ENCODE measurements at regions not wholly inside any gene's neighbourhood (a gene's known extent, or its start where the extent isn't known, plus 50 kb on each side); places are given as distances from the start of the nearest gene placed in this dataset.

GRCh38 chr18:46372670-46373069 lies 268.5 kb downstream of the HAUS1 start:
- intact Hi-C loops (cut with DNase I): no loop called here
- Histone ChIP-seq H3K27ac (no peak overlapping the region), H3K4me3 (no peak overlapping the region), H3K9me3 (no peaks in the 10 kb centered on the region), H3K4me1 (no peaks in the 10 kb centered on the region), H3K36me3 (no peaks in the 10 kb centered on the region), H3K27me3 (no peaks in the 10 kb centered on the region)
- no peak for DNase-seq (ENCODE audit: extremely low spot score in 2 of 2)
- no peak for TF ChIP-seq CTCF (IDR thresholded peaks at IDR 0.05)
- no peak for TF ChIP-seq POLR2AphosphoS5 (IDR thresholded peaks at IDR 0.05; ENCODE audit: insufficient read depth in 1 of 2, low read depth in 1 of 2)

- H3K36me3 ChIP-seq: no peaks in the 10 kb centered on the region
- no peak for DNase-seq (ENCODE audit: extremely low spot score in 2 of 2)
Observed at GRCh38 chr18:46373131-46373530, 268.9 kb downstream of the HAUS1 start.

GRCh38 chr18:46373791-46374190 lies 269.6 kb downstream of the HAUS1 start:
- no peak overlapping the region for H3K4me3 ChIP-seq
- intact Hi-C loops (cut with DNase I): no loop called here
- no peak overlapping the region for H3K27ac ChIP-seq
- DNase-seq (ENCODE audit: extremely low spot score in 2 of 2): no peak
- H3K36me3 ChIP-seq: no peaks in the 10 kb centered on the region
- no peaks in the 10 kb centered on the region for H3K9me3 ChIP-seq
- H3K27me3 ChIP-seq: no peaks in the 10 kb centered on the region
- TF ChIP-seq POLR2AphosphoS5 (IDR thresholded peaks at IDR 0.05; ENCODE audit: insufficient read depth in 1 of 2, low read depth in 1 of 2): no peak
- TF ChIP-seq POLR2A (IDR thresholded peaks at IDR 0.05): no peak
- no peak for TF ChIP-seq CTCF (IDR thresholded peaks at IDR 0.05)
- H3K4me1 ChIP-seq: no peaks in the 10 kb centered on the region

More at GRCh38 chr18:46373131-46373530, 268.9 kb downstream of the HAUS1 start:
- intact Hi-C loops (cut with DNase I): no loop called here
- no peak overlapping the region for H3K4me3 ChIP-seq
- H3K9me3 ChIP-seq: no peaks in the 10 kb centered on the region
- TF ChIP-seq POLR2AphosphoS5 (IDR thresholded peaks at IDR 0.05; ENCODE audit: insufficient read depth in 1 of 2, low read depth in 1 of 2): no peak
- TF ChIP-seq CTCF (IDR thresholded peaks at IDR 0.05): no peak
- TF ChIP-seq POLR2A (IDR thresholded peaks at IDR 0.05): no peak
- H3K27me3 ChIP-seq: no peaks in the 10 kb centered on the region
- no peaks in the 10 kb centered on the region for H3K4me1 ChIP-seq
- H3K27ac ChIP-seq: no peak overlapping the region

GRCh38 chr18:46374850-46375249 lies 270.7 kb downstream of the HAUS1 start:
- H3K27ac ChIP-seq: no peak overlapping the region
- no peaks in the 10 kb centered on the region for H3K27me3 ChIP-seq
- H3K4me3 ChIP-seq: no peak overlapping the region
- TF ChIP-seq CTCF (IDR thresholded peaks at IDR 0.05): no peak
- no peak for TF ChIP-seq POLR2A (IDR thresholded peaks at IDR 0.05)
- no peak for TF ChIP-seq POLR2AphosphoS5 (IDR thresholded peaks at IDR 0.05; ENCODE audit: insufficient read depth in 1 of 2, low read depth in 1 of 2)
- H3K36me3 ChIP-seq: no peaks in the 10 kb centered on the region
- intact Hi-C loops (cut with DNase I): no loop called here
- no peaks in the 10 kb centered on the region for H3K4me1 ChIP-seq
- H3K9me3 ChIP-seq: no peaks in the 10 kb centered on the region
- no peak for DNase-seq (ENCODE audit: extremely low spot score in 2 of 2)

GRCh38 chr18:46377557-46377956 lies 273.4 kb downstream of the HAUS1 start:
- DNase-seq (ENCODE audit: extremely low spot score in 2 of 2): no peak
- no peaks in the 10 kb centered on the region for H3K4me1 ChIP-seq
- H3K9me3 ChIP-seq: no peaks in the 10 kb centered on the region
- intact Hi-C loops (cut with DNase I): no loop called here
- H3K27me3 ChIP-seq: no peaks in the 10 kb centered on the region
- H3K36me3 ChIP-seq: no peaks in the 10 kb centered on the region
- H3K27ac ChIP-seq: no peak overlapping the region
- no peak for TF ChIP-seq POLR2A (IDR thresholded peaks at IDR 0.05)
- TF ChIP-seq POLR2AphosphoS5 (IDR thresholded peaks at IDR 0.05; ENCODE audit: insufficient read depth in 1 of 2, low read depth in 1 of 2): no peak
- TF ChIP-seq CTCF (IDR thresholded peaks at IDR 0.05): no peak
- no peak overlapping the region for H3K4me3 ChIP-seq

Measured in vagina (tissue), 2 donors.